Adrenal gland (tissue), 9 donors: ENCODE measurements at regions not wholly inside any gene's neighbourhood (a gene's known extent, or its start where the extent isn't known, plus 50 kb on each side); places are given as distances from the start of the nearest gene placed in this dataset.

ENCODE experiments used
- DNase-seq, 7 donors: peaks; one replicate each; pipeline ENCODE4 v3.0.0-alpha.2; 2019 to 2020
- H3K27ac ChIP-seq, 5 donors: fragments of 200-600 bp; sonication (generic) in 4 of 5; 1 replicate in 3 of 5; 2 replicates in 2 of 5; pipeline versions ENCODE4 v1.5.1 to v1.8.0; 2016 to 2020; ENCODE audit warnings: mild to moderate bottlenecking in 1 of 5
- H3K27me3 ChIP-seq: fragments of 200-600 bp; 2 replicates; pipeline ENCODE4 v1.8.0; 2021
- H3K36me3 ChIP-seq, 2 donors: fragments of 200-600 bp; replicated peaks in 1 of 2; 1 replicate in 1 of 2; 2 replicates in 1 of 2; pipeline versions ENCODE4 v1.5.1 to v1.8.0; 2018 to 2022
- H3K4me1 ChIP-seq, 2 donors: fragments of 200-600 bp; replicated peaks in 1 of 2; 1 replicate in 1 of 2; 2 replicates in 1 of 2; pipeline versions ENCODE4 v1.5.1 to v1.8.0; 2018 to 2021
- H3K4me3 ChIP-seq, 4 donors: fragments of 200-600 bp; sonication (generic) in 3 of 4; one replicate each; pipeline ENCODE4 v1.5.1; 2016 to 2018
- H3K9me3 ChIP-seq, 3 donors: fragments of 200-600 bp; sonication (generic) in 1 of 3; replicated peaks in 1 of 3; 1 replicate in 2 of 3; 2 replicates in 1 of 3; pipeline versions ENCODE4 v1.5.1 to v1.8.0; 2016 to 2021
- POLR2A ChIP-seq, 2 donors: fragments of 450-650 bp; IDR thresholded peaks; one replicate each; pipeline ENCODE4 v1.6.1; 2017; ENCODE audit warnings: antibody characterized with exemption in 2 of 2, mild to moderate bottlenecking in 2 of 2, moderate library complexity in 1 of 2
- WGBS, 4 donors: extraction: QIAGEN DNeasy Blood & Tissue Kit in 2 of 4; methylation state at CpG; one replicate each; pipeline versions ENCODE4 v1.1.5 to v1.1.7; 2013 to 2017; 5-methylcytosine and 5-hydroxymethylcytosine counted together
- intact Hi-C, 2 donors: fragments of 100-400 bp; cut with DNase I; formaldehyde crosslinking; loops; one replicate each; pipeline versions ENCODE4 v1.14.1 to v1.15.0; 2022 to 2023
- TF ChIP-seq, protein P1 (sequence below), 6 experiments: fragments of 450-650 bp in 4 of 6; fragments of 200-600 bp in 2 of 6; sonication (generic) in 1 of 6; IDR thresholded peaks; 1 replicate in 5 of 6; 2 replicates in 1 of 6; pipeline versions ENCODE4 v1.5.1 to v1.8.0; 2016 to 2021; ENCODE audit warnings: antibody characterized with exemption in 6 of 6, mild to moderate bottlenecking in 2 of 6, moderate library complexity in 1 of 6
- donor health status: healthy with polysubstance abuse.
- donor health status: Bipolar disorder and iron deficiency.
- donor health status: DM: yes; HTN: yes; CAD: no.
- donor health status: DM: no; HTN: no; CAD: no.
- donor health status: DM: no; HTN: no; CAD: no.

DNA sequence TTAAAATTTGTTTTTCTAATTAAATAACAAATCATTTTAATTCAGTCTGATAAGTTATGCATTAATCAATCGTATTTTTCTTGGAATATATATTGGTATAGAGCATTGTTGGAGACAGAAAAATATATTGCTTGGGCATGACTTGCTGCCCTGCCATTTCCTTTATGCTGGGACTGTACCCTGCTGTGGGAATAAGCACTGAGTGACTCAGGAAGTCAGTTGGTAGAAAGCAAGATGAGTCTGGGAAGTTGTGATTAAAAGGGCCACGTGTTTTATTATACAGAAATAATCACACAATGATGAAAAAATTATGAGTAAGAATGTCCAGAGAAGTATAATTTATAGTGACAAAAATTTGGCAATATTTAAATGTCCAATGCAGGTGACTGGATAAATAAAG, 139.5 kb downstream of the KIF18A start:
- no peak for DNase-seq
- Histone ChIP-seq H3K4me1 (no peaks in the 10 kb centered on the region), H3K27me3 (no peaks in the 10 kb centered on the region), H3K4me3 (no peak overlapping the region), H3K27ac (no peak overlapping the region), H3K9me3 (no peaks in the 10 kb centered on the region), H3K36me3 (no peaks in the 10 kb centered on the region)
- 41 to 57% (median 53%) methylated on average over 2 of the region's 2 CpGs for WGBS, 4 donors
- intact Hi-C loops = no loop called here
- TF ChIP-seq, protein P1, sequence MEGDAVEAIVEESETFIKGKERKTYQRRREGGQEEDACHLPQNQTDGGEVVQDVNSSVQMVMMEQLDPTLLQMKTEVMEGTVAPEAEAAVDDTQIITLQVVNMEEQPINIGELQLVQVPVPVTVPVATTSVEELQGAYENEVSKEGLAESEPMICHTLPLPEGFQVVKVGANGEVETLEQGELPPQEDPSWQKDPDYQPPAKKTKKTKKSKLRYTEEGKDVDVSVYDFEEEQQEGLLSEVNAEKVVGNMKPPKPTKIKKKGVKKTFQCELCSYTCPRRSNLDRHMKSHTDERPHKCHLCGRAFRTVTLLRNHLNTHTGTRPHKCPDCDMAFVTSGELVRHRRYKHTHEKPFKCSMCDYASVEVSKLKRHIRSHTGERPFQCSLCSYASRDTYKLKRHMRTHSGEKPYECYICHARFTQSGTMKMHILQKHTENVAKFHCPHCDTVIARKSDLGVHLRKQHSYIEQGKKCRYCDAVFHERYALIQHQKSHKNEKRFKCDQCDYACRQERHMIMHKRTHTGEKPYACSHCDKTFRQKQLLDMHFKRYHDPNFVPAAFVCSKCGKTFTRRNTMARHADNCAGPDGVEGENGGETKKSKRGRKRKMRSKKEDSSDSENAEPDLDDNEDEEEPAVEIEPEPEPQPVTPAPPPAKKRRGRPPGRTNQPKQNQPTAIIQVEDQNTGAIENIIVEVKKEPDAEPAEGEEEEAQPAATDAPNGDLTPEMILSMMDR (IDR thresholded peaks at IDR 0.05) = no peak
- TF ChIP-seq POLR2A (IDR thresholded peaks at IDR 0.05) = no peak

DNA sequence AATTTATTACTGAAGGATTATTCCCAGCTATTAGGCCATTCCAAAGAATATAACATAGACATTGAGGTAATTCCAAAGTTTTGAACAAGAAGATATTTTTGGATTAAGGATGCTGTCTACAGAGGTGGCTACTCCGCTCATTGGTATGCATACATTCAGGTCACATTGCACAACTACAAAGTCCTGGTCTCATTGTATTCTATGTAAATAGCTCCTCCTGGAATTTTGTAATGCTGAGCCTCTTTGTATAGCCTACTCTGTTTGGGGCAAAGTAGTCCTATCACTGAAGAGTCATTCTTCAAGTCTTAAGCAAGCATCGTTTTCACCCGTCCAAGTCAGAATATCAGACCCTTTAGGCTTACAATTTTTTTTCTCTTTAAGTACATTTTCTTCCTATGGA, 142.4 kb downstream of the KIF18A start:
- Histone ChIP-seq H3K27ac (no peak overlapping the region), H3K4me3 (no peak overlapping the region), H3K4me1 (no peaks in the 10 kb centered on the region), H3K27me3 (no peaks in the 10 kb centered on the region), H3K36me3 (no peaks in the 10 kb centered on the region), H3K9me3 (no peaks in the 10 kb centered on the region)
- 77 to 88% (median 82%) methylated on average over 3 of the region's 3 CpGs for WGBS, 4 donors
- TF ChIP-seq, protein P1 (IDR thresholded peaks at IDR 0.05) = no peak
- TF ChIP-seq POLR2A (IDR thresholded peaks at IDR 0.05) = no peak
- DNase-seq = no peak
- intact Hi-C loops = no loop called here

DNA sequence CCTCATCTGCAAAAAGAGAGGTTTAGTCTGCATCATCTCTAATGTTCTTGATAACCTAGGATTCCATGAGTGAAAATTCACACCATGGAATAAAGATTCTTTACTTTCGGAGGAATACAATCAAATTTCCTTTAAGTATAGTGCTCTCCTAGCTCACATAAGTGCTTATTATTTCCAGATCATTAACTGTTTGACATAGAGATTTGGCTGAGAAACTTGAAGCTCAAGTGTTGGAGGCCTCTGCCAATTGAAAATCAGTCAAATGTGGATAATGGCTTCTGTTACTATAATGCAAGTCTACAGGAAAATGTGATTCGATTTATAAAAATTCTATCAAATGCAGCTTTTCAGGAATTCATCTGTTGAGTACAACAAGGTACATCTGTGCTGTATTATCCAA, 144.6 kb downstream of the KIF18A start:
- Histone ChIP-seq H3K9me3 (no peaks in the 10 kb centered on the region), H3K27me3 (no peaks in the 10 kb centered on the region), H3K4me3 (no peak overlapping the region), H3K4me1 (no peaks in the 10 kb centered on the region), H3K27ac (no peak overlapping the region), H3K36me3 (no peaks in the 10 kb centered on the region)
- TF ChIP-seq, protein P1 (IDR thresholded peaks at IDR 0.05) = no peak
- no peak for TF ChIP-seq POLR2A (IDR thresholded peaks at IDR 0.05)
- DNase-seq = no peak
- 77 to 86% (median 82%) methylated on average over 2 of the region's 2 CpGs for WGBS, 4 donors
- intact Hi-C loops = no loop called here

DNA sequence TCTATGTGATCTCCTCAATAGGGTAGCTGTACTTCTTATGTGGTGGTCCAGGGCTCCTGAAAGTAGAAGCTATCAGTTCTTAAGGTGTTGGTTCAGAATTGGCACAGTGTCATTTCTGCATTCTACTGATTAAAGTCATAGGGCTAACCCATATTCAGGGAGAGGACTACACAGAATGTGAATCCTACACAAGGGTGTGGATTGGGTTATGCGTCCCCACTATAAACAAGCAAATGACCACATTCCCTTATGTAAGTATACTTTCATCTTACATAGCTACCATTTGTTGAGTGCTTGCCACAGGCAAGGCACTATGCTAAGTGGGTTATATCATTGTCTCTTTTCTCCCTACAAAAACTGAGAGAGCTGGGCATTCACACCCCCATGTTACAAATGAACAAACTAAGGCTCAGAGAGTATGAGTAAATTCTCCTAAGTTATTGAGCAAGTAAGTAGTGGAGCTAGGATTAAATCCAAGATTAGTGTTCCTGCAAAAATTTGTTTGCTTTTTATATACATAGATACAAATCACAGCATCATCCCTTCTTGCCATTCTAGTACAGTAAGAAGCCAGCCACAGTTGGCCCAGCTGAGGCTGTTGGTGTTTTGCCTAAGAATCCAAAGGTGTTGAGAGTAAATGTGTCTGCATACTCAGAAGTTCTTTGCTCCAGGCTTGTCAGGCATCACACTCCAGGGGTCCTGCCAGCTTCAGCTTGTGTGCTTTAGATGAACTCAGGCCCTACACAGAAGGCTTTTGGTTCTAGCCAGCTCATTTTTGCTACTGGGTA, 157.8 kb downstream of the KIF18A start:
- no peak for TF ChIP-seq POLR2A (IDR thresholded peaks at IDR 0.05)
- WGBS, 4 donors = 86 to 100% (median 90%) methylated on average over 1 of the region's 1 CpG

DNA sequence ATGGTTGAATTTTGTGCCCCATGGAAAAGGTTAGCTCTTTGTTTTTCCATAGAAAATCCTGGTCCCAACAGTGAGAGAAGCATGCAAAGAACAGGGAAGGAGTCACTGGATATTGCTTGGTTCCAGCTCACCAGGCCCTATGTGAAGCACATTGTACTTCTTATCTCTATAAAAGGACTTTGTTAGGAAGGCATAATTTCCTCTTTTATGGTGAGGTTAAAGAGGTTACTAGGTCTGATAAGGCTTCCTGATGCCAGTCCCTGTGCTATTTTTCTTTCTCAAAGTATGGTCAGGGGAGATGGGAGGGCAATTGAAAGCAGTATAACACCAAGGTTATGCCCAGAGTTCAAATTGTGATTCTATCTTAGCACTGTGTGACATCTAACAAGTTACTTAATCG, 162.6 kb downstream of the KIF18A start:
- no peak for DNase-seq
- Histone ChIP-seq H3K4me3 (no peak overlapping the region), H3K9me3 (no peaks in the 10 kb centered on the region), H3K27me3 (no peaks in the 10 kb centered on the region), H3K4me1 (no peaks in the 10 kb centered on the region), H3K27ac (no peak overlapping the region), H3K36me3 (no peaks in the 10 kb centered on the region)
- TF ChIP-seq, protein P1 (IDR thresholded peaks at IDR 0.05) = no peak
- intact Hi-C loops = no loop called here
- 85 to 91% (median 89%) methylated on average over 1 of the region's 1 CpG for WGBS, 4 donors

More for the DNA sequence above, 157.8 kb downstream of the KIF18A start:
- H3K27me3 ChIP-seq = no peaks in the 10 kb centered on the region
- intact Hi-C loops = no loop called here
- no peaks in the 10 kb centered on the region for H3K4me1 ChIP-seq
- no peak for DNase-seq
- no peak overlapping the region for H3K27ac ChIP-seq
- no peaks in the 10 kb centered on the region for H3K9me3 ChIP-seq
- no peaks in the 10 kb centered on the region for H3K36me3 ChIP-seq
- H3K4me3 ChIP-seq = no peak overlapping the region
